HL-60/S4 treated with phorbol 12-myristate 13-acetate at 8.2 ng/mL for 4 days and 3 days (cell line): ENCODE measurements at regions not wholly inside any gene's neighbourhood (a gene's known extent, or its start where the extent isn't known, plus 50 kb on each side); places are given as distances from the start of the nearest gene placed in this dataset.

Source experiments
- in situ Hi-C: fragments of 300-500 bp; cut with MboI; formaldehyde crosslinking; loops from 2 replicates; pipeline ENCODE4 v1.15.0; 2022; ENCODE audit warnings: low sequenced_read_pairs

DNA sequence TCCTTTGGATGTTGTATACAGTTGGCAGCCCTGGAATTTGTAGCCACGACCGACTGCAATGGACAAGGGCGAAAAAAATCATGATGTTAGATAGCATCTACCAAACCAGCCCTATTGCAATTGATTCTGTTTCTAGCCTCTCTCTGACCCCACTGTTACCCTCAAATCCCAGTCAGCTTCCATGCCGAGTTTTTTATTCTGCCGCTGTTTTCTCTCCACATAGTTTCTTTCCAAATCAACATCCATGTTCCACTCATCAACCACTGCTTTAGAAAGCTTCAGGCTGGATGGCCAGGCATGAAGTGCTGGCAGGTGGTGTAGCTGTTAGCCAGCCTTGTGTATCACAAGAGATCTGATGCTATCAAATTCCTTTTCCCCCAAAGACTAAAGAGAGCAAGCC, 272.8 kb downstream of the FIGN start:
- in situ Hi-C loops, result no loop called here

DNA sequence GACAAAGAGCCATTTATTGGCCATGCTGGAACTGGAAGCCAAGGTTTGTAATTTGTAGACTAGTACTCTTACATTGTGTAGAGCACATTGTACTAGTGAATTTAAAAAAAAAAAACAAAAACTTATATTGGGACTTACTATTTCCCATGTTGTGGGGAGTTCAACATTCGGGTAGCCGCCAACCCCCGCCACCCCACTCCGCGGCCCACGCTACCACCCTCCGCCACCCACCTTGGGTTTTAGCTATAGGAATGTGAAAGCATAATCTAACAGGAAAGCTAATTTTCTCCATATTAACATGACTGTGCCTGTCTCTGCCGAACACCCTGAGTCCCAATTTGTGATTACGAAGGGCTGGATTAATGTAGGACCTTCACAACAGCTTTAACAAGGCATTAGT, 275.8 kb downstream of the FIGN start:
- in situ Hi-C loops, result no loop called here

GRCh38 chr2:163456953-163457743, 278.7 kb downstream of the FIGN start:
- in situ Hi-C loops, result no loop called here

DNA sequence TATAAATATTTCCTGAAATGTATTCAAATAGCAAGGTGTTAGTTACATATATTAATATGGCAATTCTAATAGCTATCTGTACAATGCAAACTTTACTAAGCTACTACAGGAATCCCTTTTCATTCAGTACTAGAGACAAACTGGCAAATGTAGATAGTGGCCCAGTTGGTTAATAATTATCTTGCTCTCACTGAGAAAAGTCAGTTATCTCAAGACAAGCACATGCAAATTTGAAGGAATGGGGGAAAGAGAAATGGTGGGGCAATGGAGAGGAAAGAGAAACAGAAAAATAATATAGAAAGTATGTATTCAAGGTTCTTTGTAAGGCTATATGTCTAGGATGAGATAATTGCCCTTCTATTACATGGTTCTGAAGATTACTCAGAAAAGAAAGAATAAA, 280.0 kb downstream of the FIGN start:
- in situ Hi-C loops, result no loop called here

DNA sequence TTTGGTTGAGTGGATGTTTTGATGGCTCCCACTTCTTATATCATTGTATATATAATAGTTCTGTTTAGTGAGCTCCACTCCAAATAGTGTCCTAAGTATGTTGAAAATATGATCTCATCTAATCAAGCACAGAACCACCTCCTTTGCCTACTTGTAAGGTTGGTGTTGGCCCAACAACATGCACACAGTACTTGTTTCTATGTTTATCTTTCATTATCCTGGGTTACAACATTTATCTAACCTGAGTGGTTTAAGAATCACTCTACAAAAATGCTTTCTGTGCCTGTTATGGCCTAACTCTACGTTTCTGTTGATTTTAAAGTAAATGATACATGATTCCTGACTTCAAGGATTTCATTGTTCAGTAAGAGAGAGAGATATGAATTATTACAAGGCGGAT, 281.9 kb downstream of the FIGN start:
- in situ Hi-C loops, result no loop called here

DNA sequence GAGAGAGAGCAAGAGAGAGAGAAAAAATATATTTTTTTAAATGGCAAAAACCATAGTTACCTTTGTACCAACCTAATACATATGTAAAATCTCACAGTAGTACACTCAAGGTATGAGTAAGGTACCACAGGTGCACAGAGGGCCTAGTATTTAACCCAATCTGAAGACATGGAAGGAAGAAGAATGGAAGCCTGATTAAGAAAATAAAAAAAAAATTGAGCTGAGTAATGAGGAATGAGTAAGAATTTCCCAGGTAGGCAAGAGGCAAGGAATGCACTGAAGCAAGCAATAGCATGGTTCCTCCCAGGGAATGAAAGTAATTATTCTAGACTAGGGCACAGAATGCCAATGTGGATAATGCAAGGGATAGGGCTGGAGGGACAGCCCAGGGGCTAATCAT, 294.2 kb downstream of the FIGN start:
- in situ Hi-C loops, result no loop called here

DNA sequence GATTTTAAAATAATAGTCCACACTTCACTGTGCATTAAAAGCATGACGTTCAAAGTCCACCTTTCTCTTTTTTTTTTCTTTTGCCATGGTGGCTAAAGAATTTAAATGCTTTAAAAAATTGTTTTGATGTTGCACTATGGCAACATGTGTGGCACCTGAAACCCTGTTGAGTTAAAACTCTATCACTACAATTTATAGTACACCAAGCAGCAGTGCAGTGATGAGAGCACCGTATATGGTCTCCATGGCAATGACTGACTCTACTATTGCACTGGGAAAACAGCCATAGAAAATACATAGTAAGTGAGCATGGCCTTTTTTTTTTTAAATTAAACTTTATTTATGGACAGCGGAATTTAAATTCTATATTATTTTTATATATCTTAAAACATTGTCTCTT, 298.8 kb downstream of the FIGN start:
- in situ Hi-C loops, result no loop called here

- in situ Hi-C loops, result no loop called here
These were observed 307.6 kb downstream of the FIGN start for GRCh38 chr2:163428187-163428586.

DNA sequence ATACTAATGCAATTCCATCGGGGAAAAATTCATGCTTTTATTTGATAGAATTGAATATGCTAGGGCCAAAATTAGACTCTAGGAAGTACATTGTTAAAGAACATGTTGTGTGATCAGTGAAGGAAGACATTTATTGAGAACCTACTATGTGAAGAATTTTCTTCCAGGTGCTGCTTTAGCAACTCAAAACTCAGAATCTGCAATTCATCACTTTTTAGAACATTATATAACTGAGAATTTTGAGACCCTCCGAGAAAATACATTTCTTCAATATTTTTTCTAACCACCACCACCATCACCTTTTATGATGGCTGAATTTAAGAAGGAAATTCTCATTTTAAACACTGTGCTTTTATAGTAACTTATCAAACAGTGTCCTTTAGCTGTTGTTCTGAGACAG, 315.2 kb downstream of the FIGN start:
- in situ Hi-C loops, result no loop called here

DNA sequence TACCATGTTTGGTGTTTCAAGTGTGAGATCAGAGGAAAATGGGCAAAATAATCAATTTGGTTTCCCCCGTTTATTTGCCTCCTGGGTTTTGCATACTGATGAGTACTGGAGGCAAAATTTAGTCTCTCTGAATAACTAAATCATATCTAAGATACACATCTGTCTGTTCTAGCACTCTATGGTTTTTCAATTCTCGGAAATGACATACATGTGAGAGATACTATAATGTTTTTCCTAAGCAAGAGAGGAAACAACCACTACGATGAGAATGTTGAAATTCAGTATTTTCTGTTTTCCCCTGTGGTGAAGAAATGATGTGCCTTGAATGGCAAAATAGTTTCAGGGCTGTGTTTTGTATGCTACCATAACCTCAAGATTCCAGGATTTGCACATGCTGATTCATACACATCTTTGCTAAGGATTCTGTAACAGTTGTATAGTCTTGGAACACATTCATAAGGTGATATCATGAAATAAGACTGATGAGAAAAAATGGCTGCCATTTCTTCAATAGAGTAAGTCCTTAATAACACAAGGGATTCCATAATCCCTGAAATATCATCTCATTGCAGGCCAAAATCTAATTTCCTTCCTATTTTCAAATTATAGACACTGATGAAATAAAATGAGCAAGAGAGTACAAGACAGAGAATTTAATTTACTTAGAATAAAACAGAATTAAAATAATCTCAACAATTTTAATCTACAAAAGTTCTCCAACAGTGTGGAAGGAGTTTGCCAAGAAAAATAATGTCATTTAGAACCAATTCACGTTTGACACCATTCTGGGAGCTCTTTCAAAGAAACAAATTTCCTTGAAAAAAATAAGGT, 316.6 kb downstream of the FIGN start:
- in situ Hi-C loops, result no loop called here

GRCh38 chr2:163417596-163418337, 318.0 kb downstream of the FIGN start:
- in situ Hi-C loops, result no loop called here

- in situ Hi-C loops, result no loop called here
These were observed 321.7 kb downstream of the FIGN start for GRCh38 chr2:163414121-163414520.

- in situ Hi-C loops, result no loop called here
These were observed 328.5 kb downstream of the FIGN start for GRCh38 chr2:163407296-163407695.

GRCh38 chr2:163405298-163405697, 330.5 kb downstream of the FIGN start:
- in situ Hi-C loops, result no loop called here

- in situ Hi-C loops, result no loop called here
These were observed 334.3 kb downstream of the FIGN start for GRCh38 chr2:163401481-163401880.

DNA sequence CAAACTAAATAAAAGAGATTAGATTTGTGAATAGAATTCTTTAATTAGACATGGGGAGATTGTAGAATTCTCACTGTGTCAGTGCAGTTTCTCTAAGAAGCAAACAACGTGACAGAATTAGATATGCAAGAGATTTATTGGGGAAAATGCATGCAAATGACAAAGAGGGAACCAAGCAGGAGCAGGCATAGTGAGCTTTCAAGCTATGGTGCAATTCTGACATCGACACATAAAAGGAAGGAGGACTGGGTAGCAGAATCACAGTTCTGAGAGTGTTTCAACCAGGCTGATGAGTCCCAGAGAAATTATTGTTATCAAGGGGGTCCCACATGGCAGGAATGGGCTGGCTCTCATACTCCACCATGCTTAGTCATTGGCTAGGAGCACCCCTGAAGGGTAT, 338.4 kb downstream of the FIGN start:
- in situ Hi-C loops, result no loop called here

GRCh38 chr2:163395602-163396001, 340.2 kb downstream of the FIGN start:
- in situ Hi-C loops, result no loop called here

DNA sequence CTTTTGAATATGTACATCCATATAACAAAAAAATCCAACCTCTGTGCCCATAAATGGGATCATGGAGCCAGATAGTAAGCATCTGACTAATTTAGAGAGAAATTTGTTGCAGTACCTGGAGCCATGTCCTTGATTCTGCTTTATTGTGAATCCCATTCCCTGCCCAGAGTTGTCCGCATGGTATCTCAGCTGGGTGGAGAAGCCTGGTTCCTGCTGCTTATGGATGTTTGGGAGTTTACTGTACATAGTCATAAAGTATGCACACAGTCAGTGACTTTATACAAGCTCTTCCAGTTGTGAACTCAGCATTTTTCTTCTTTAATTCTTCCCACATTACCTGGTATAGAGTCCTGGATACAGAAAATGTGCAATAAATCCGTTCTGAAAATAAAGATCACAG, 346.0 kb downstream of the FIGN start:
- in situ Hi-C loops, result no loop called here

GRCh38 chr2:163375472-163375871, 360.3 kb downstream of the FIGN start:
- in situ Hi-C loops, result no loop called here

DNA sequence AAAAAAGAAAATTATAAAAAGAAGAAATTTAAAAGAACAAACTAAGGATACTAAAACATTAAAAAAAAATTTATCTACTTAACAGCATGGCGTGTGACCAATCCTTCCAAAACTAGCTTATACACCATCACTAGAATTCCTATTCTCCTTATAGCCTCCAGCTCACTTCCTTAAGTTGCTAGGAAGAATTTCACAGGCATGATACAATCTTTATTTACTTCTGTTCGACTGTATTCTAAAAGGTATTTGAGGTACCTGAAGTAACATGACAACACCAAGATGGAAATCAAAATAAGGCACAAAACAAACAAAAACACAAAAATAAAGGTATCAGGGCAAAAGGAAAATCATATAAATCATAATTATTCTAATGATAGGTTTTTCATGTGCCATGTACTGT, 360.7 kb downstream of the FIGN start:
- in situ Hi-C loops, result no loop called here

DNA sequence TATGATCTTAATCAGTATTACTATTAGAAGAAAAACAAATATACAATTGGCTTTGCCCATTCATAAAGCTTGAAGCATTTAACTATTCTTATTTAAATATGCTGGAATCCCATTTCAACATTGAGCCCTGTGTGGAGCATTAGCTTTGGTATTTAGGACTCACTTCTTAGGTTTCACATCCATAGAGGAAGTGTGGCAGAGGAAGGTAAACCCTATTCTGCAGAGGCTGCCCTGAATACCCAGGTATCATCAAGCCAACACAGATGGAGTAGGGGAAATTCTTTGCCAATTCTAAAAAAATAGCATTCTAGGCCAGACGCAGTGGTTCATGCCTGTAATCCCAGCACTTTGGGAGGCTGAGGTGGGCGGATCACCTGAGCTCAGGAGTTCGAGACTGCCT, 361.5 kb downstream of the FIGN start:
- in situ Hi-C loops, result no loop called here

GRCh38 chr2:163373496-163373895, 362.3 kb downstream of the FIGN start:
- in situ Hi-C loops, result no loop called here
